Stomach smooth muscle (tissue), 2 donors: ENCODE measurements at regions not wholly inside any gene's neighbourhood (a gene's known extent, or its start where the extent isn't known, plus 50 kb on each side); places are given as distances from the start of the nearest gene placed in this dataset.
"Not testable (repeated sequence)": the region's sequence is repeated elsewhere in the genome, so short reads cannot be mapped to it uniquely, and the experiment has no call there.

ENCODE experiments used
- H3K27ac ChIP-seq: one replicate; pipeline ENCODE4 v1.7.0; 2013; ENCODE audit warnings: mild to moderate bottlenecking, low read length, inconsistent platforms
- H3K27me3 ChIP-seq, 2 donors: one replicate each; pipeline ENCODE4 v1.7.0; 2013; ENCODE audit warnings: low read length in 2 of 2; ENCODE audit not compliant: insufficient read depth in 2 of 2, control insufficient read depth in 1 of 2
- H3K36me3 ChIP-seq, 2 donors: one replicate each; pipeline ENCODE4 v1.7.0; 2013; ENCODE audit warnings: low read length in 2 of 2; ENCODE audit not compliant: control insufficient read depth in 2 of 2, insufficient read depth in 2 of 2
- H3K4me1 ChIP-seq: one replicate; pipeline ENCODE4 v1.7.0; 2013; ENCODE audit warnings: low read length; ENCODE audit not compliant: control insufficient read depth, insufficient read depth
- H3K4me3 ChIP-seq, 2 donors: one replicate each; pipeline ENCODE4 v1.7.0; 2013; ENCODE audit warnings: low read length in 2 of 2
- H3K9ac ChIP-seq, 2 donors: one replicate each; pipeline ENCODE4 v1.7.0; 2013; ENCODE audit warnings: low read length in 2 of 2, mild to moderate bottlenecking in 1 of 2
- H3K9me3 ChIP-seq, 2 donors: one replicate each; pipeline ENCODE4 v1.7.0; 2013; ENCODE audit warnings: low read length in 2 of 2; ENCODE audit not compliant: control insufficient read depth in 2 of 2
- donor health status: healthy.
- donor health status: Pancreatic carcinoma.

- Histone ChIP-seq H3K9me3 (peaks cover 0 to 6% of the 10 kb centered on the region in 2 donors), H3K9ac (no peak overlapping the region), H3K4me3 (no peak overlapping the region), H3K4me1 (no peaks in the 10 kb centered on the region), H3K27me3 (no peaks in the 10 kb centered on the region), H3K36me3 (no peaks in the 10 kb centered on the region), H3K27ac (no peak overlapping the region)
These were observed 264.0 kb downstream of the TRIML1 start for GRCh38 chr4:188403272-188403671.

- not testable (repeated sequence) for H3K27me3 ChIP-seq, H3K27ac ChIP-seq
These were observed 266.0 kb downstream of the TRIML1 start for GRCh38 chr4:188405071-188405835.

GRCh38 chr4:188408244-188409030 is 269.2 kb downstream of the TRIML1 start:
- Histone ChIP-seq H3K4me3 (no peak overlapping the region), H3K27me3 (no peaks in the 10 kb centered on the region), H3K27ac (no peak overlapping the region), H3K9me3 (peaks cover 0 to 4% of the 10 kb centered on the region in 2 donors), H3K9ac (no peak overlapping the region), H3K36me3 (no peaks in the 10 kb centered on the region), H3K4me1 (no peaks in the 10 kb centered on the region)

More at GRCh38 chr4:188405071-188405835, 266.0 kb downstream of the TRIML1 start:
- not testable (repeated sequence) for H3K9me3 ChIP-seq, H3K4me3 ChIP-seq, H3K36me3 ChIP-seq, H3K4me1 ChIP-seq, H3K9ac ChIP-seq

GRCh38 chr4:188409851-188410250 is 270.6 kb downstream of the TRIML1 start:
- Histone ChIP-seq H3K27me3 (no peaks in the 10 kb centered on the region), H3K9me3 (peaks cover 0 to 4% of the 10 kb centered on the region in 2 donors), H3K4me1 (no peaks in the 10 kb centered on the region), H3K4me3 (no peak overlapping the region), H3K27ac (no peak overlapping the region), H3K36me3 (no peaks in the 10 kb centered on the region), H3K9ac (no peak overlapping the region)

- Histone ChIP-seq H3K9ac (no peak overlapping the region), H3K27me3 (no peaks in the 10 kb centered on the region), H3K9me3 (peaks cover 0 to 3% of the 10 kb centered on the region in 2 donors), H3K4me3 (no peak overlapping the region), H3K36me3 (no peaks in the 10 kb centered on the region), H3K27ac (no peak overlapping the region), H3K4me1 (no peaks in the 10 kb centered on the region)
These were observed 272.6 kb downstream of the TRIML1 start for GRCh38 chr4:188411805-188412204.

- Histone ChIP-seq H3K4me3 (no peak overlapping the region), H3K36me3 (no peaks in the 10 kb centered on the region), H3K4me1 (no peaks in the 10 kb centered on the region), H3K9me3 (no peaks in the 10 kb centered on the region), H3K27me3 (no peaks in the 10 kb centered on the region), H3K9ac (no peak overlapping the region), H3K27ac (no peak overlapping the region)
These were observed 273.3 kb downstream of the TRIML1 start for GRCh38 chr4:188412499-188412898.

GRCh38 chr4:188414441-188414840 is 275.2 kb downstream of the TRIML1 start:
- no peak overlapping the region for H3K4me3 ChIP-seq
- H3K9ac ChIP-seq: no peak overlapping the region
- H3K9me3 ChIP-seq: no peaks in the 10 kb centered on the region
- no peaks in the 10 kb centered on the region for H3K4me1 ChIP-seq
- no peak overlapping the region for H3K27ac ChIP-seq
- no peaks in the 10 kb centered on the region for H3K27me3 ChIP-seq
- H3K36me3 ChIP-seq: no peaks in the 10 kb centered on the region

GRCh38 chr4:188417181-188417580 is 277.9 kb downstream of the TRIML1 start:
- no peak overlapping the region for H3K9ac ChIP-seq
- no peaks in the 10 kb centered on the region for H3K36me3 ChIP-seq
- no peak overlapping the region for H3K4me3 ChIP-seq

GRCh38 chr4:188423039-188423438 is 283.8 kb downstream of the TRIML1 start:
- H3K4me3 ChIP-seq: no peak overlapping the region
- H3K36me3 ChIP-seq: no peaks in the 10 kb centered on the region
- H3K9me3 ChIP-seq: no peaks in the 10 kb centered on the region
- H3K27me3 ChIP-seq: no peaks in the 10 kb centered on the region
- H3K9ac ChIP-seq: no peak overlapping the region
- no peak overlapping the region for H3K27ac ChIP-seq
- H3K4me1 ChIP-seq: no peaks in the 10 kb centered on the region

More at GRCh38 chr4:188417181-188417580, 277.9 kb downstream of the TRIML1 start:
- Histone ChIP-seq H3K9me3 (no peaks in the 10 kb centered on the region), H3K27me3 (no peaks in the 10 kb centered on the region), H3K27ac (no peak overlapping the region), H3K4me1 (no peaks in the 10 kb centered on the region)

- Histone ChIP-seq H3K9ac (no peak overlapping the region), H3K36me3 (no peaks in the 10 kb centered on the region), H3K4me1 (no peaks in the 10 kb centered on the region), H3K9me3 (no peaks in the 10 kb centered on the region), H3K27ac (no peak overlapping the region), H3K4me3 (no peak overlapping the region), H3K27me3 (no peaks in the 10 kb centered on the region)
These were observed 289.7 kb downstream of the TRIML1 start for GRCh38 chr4:188428935-188429334.

- H3K9ac ChIP-seq: no peak overlapping the region
- H3K4me3 ChIP-seq: no peak overlapping the region
- no peaks in the 10 kb centered on the region for H3K4me1 ChIP-seq
- H3K27me3 ChIP-seq: no peaks in the 10 kb centered on the region
- H3K9me3 ChIP-seq: no peaks in the 10 kb centered on the region
- no peak overlapping the region for H3K27ac ChIP-seq
- no peaks in the 10 kb centered on the region for H3K36me3 ChIP-seq
These were observed 290.7 kb downstream of the TRIML1 start for GRCh38 chr4:188429965-188430364.
